Panc1 (cell line): ENCODE measurements at regions not wholly inside any gene's neighbourhood (a gene's known extent, or its start where the extent isn't known, plus 50 kb on each side); places are given as distances from the start of the nearest gene placed in this dataset.

ENCODE experiments used
- ATAC-seq: fragments of 200-7000 bp; cut with Tn5 transposase; 2 replicates; pipeline ENCODE4 v1.9.1; 2020; ENCODE audit warnings: mild to moderate bottlenecking, moderate library complexity
- BruUV-seq: library from RNA; stranded (reverse); fragments of 400-500 nt; replicated peaks from 2 replicates; lab custom pipeline; 2021; lab: Mats Ljungman, UMichigan
- CTCF ChIA-PET: fragments of 300-600 bp; sonication (Branson Sonifier 250); formaldehyde crosslinking; loops from one replicate; lab custom pipeline; 2022; ENCODE audit warnings: antibody characterized with exemption; lab: Charles Lee
- POLR2A ChIA-PET: fragments of 300-600 bp; sonication (Branson Sonifier 250); formaldehyde crosslinking; loops from one replicate; lab custom pipeline; 2022; ENCODE audit warnings: antibody characterized with exemption; lab: Charles Lee
- DNase-seq: peaks from one replicate; pipeline ENCODE4 v3.0.0-alpha.2; 2010; ENCODE audit warnings: low read depth, low spot score
- H3K27ac ChIP-seq: 2 replicates; pipeline ENCODE4 v1.5.1; 2011; ENCODE audit warnings: mild to moderate bottlenecking, low read length, inconsistent platforms
- H3K27me3 ChIP-seq: fragments of 200-500 bp; sonication (Bioruptor generic); 2 replicates; pipeline ENCODE4 v1.6.0; 2014; ENCODE audit warnings: low read length, inconsistent platforms; ENCODE audit not compliant: control insufficient read depth, insufficient read depth
- H3K36me3 ChIP-seq: fragments of 200-500 bp; sonication (Bioruptor generic); 2 replicates; pipeline ENCODE4 v1.5.1; 2014; ENCODE audit warnings: inconsistent platforms, mild to moderate bottlenecking, low read length, moderate library complexity; ENCODE audit not compliant: control insufficient read depth, insufficient read depth
- H3K4me1 ChIP-seq: 2 replicates; pipeline ENCODE4 v1.5.1; 2011; ENCODE audit warnings: inconsistent platforms, mild to moderate bottlenecking, low read length, moderate library complexity; ENCODE audit not compliant: control insufficient read depth, insufficient read depth
- H3K4me3 ChIP-seq, 2 experiments: 2 replicates each; pipeline ENCODE4 v1.5.1; 2011 to 2012; ENCODE audit warnings: low read depth in 2 of 2, low read length in 2 of 2, mild to moderate bottlenecking in 2 of 2, inconsistent platforms in 1 of 2, moderate library complexity in 1 of 2
- H3K9me3 ChIP-seq: fragments of 200-500 bp; sonication (Bioruptor generic); 2 replicates; pipeline ENCODE4 v1.5.1; 2014; ENCODE audit warnings: low read depth, mild to moderate bottlenecking, inconsistent platforms, low read length, moderate library complexity; ENCODE audit not compliant: control insufficient read depth, insufficient read depth
- CTCF ChIP-seq: fragments of 450-650 bp; IDR thresholded peaks from 2 replicates; pipeline ENCODE4 v1.5.1; 2017; ENCODE audit warnings: mild to moderate bottlenecking
- POLR2AphosphoS5 ChIP-seq: IDR thresholded peaks from 2 replicates; pipeline ENCODE4 v1.6.1; 2012; ENCODE audit warnings: mild to moderate bottlenecking, low read depth, low read length, moderate library complexity
- REST ChIP-seq, 2 experiments: IDR thresholded peaks; 2 replicates each; pipeline ENCODE4 v1.6.1; 2011 to 2012; ENCODE audit warnings: low read depth in 2 of 2, control low read depth in 1 of 2, low read length in 1 of 2, mild to moderate bottlenecking in 1 of 2, moderate library complexity in 1 of 2; ENCODE audit not compliant: insufficient read depth in 1 of 2
- SIN3A ChIP-seq: IDR thresholded peaks from 2 replicates; pipeline ENCODE4 v1.6.1; 2012; ENCODE audit warnings: low read depth, mild to moderate bottlenecking, low read length, moderate library complexity, borderline replicate concordance; ENCODE audit not compliant: insufficient read depth
- TCF7L2 ChIP-seq: IDR thresholded peaks from 2 replicates; pipeline ENCODE4 v1.6.1; 2011; ENCODE audit warnings: mild to moderate bottlenecking, low read depth, low read length, inconsistent platforms
- in situ Hi-C: cut with HindIII; loops from 2 replicates; pipeline ENCODE4 v1.10.0; 2016; ENCODE audit warnings: low sequenced_read_pairs, low pct_unique_long_range_greater_than_20kb
- intact Hi-C: fragments of 100-400 bp; cut with micrococcal nuclease; formaldehyde crosslinking; loops from one replicate; pipeline ENCODE4 v1.10.0; 2022; ENCODE audit not compliant: unreplicated experiment

DNA sequence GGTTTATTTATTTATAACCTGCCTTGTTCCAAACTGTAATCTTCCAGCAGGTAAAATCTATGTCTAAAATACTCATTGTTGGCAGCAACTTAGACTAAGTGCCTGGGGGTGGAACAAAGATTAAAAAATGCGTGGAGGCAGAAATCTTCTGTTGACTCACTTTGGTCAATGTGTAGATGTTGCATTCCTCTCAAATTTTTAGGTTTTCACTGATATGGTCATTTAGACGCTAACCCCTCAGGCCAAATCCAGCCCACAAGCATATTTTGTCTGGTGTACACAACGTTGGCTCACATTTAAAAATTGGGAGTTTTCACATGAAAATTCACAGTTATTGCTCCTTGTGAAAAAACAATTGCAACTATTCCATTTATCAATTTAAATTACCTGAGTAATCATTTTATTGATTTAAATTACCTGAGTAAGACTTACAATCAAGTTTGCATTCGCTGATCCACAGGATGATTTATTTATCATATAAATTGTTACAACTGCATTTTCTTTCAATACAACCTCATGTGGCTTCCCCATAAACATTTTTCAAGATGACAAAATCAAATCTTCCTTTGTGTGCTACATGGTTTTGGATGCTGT lies 564.2 kb downstream of the TSN start:
- BruUV-seq, result no TSS peak
- TF ChIP-seq TCF7L2, result no peak
- TF ChIP-seq SIN3A, result no peak
- no peak for TF ChIP-seq REST (IDR thresholded peaks at IDR 0.05; ENCODE audit: insufficient read depth in 1 of 2, low read depth in 2 of 2, low read length in 1 of 2)
- TF ChIP-seq CTCF, result no peak
- no peak overlapping the region for H3K27ac ChIP-seq
- H3K36me3 ChIP-seq, result no peaks in the 10 kb centered on the region
- in situ Hi-C loops, result no loop called here
- ChIA-PET POLR2A (no interaction called here), CTCF (no interaction called here)
- intact Hi-C loops, result no loop called here
- no peak overlapping the region for H3K4me3 ChIP-seq
- no peaks in the 10 kb centered on the region for H3K27me3 ChIP-seq
- no peak for DNase-seq
- ATAC-seq, result no peak
- no peaks in the 10 kb centered on the region for H3K9me3 ChIP-seq
- H3K4me1 ChIP-seq, result no peaks in the 10 kb centered on the region

GRCh38 chr2:122322815-122323214 lies 567.4 kb downstream of the TSN start:
- TF ChIP-seq SIN3A, result no peak
- no peak for TF ChIP-seq POLR2AphosphoS5
- TF ChIP-seq CTCF, result no peak
- TF ChIP-seq REST (IDR thresholded peaks at IDR 0.05; ENCODE audit: insufficient read depth in 1 of 2, low read depth in 2 of 2, low read length in 1 of 2), result no peak
- no peak for TF ChIP-seq TCF7L2
- no TSS peak for BruUV-seq
- H3K4me3 ChIP-seq, result no peak overlapping the region
- no peaks in the 10 kb centered on the region for H3K36me3 ChIP-seq
- no peak overlapping the region for H3K27ac ChIP-seq
- DNase-seq, result no peak
- H3K4me1 ChIP-seq, result no peaks in the 10 kb centered on the region
- in situ Hi-C loops (no loop called here), intact Hi-C loops (no loop called here)
- ATAC-seq, result no peak
- H3K27me3 ChIP-seq, result no peaks in the 10 kb centered on the region
- POLR2A ChIA-PET, result no interaction called here
- no peaks in the 10 kb centered on the region for H3K9me3 ChIP-seq
- CTCF ChIA-PET, result no interaction called here
